ENCODE measurements at regions not wholly inside any gene's neighbourhood (a gene's known extent, or its start where the extent isn't known, plus 50 kb on each side); places are given as distances from the start of the nearest gene placed in this dataset.

DNA sequence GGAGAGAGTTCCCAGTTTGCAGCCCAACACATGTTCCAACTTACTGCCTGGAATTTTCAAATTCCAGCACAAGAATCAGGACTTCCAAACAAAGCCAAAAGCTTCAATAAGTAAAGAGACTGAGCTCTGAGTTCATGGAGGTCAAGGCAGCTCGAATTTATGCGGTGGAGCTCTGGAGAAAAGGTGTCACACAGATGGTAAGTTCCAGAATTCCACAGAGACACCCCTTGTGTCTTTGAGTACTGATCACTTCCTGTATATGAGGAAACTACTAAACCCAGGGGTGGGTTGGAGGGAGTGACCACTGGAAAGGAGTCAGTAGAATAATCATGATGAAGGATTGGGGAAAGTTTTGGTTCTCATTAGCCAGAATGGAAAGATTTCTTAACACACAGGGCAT is 118.5 kb upstream of the GUCY1A1 start:
- no peak overlapping the region for H3K27ac ChIP-seq
- TF ChIP-seq ZFX (IDR thresholded peaks at IDR 0.05) = no peak
- TF ChIP-seq CTCF (conservative IDR thresholded peaks at IDR 0.05) = no peak

- TF ChIP-seq ZFX (IDR thresholded peaks at IDR 0.05) (no peak), CTCF (conservative IDR thresholded peaks at IDR 0.05) (no peak)
- H3K27ac ChIP-seq = no peak overlapping the region
Observed at GRCh38 chr4:155546451-155546850, 120.2 kb upstream of the GUCY1A1 start.

GRCh38 chr4:155545456-155545855 is 121.2 kb upstream of the GUCY1A1 start:
- TF ChIP-seq ZFX (IDR thresholded peaks at IDR 0.05) (no peak), CTCF (conservative IDR thresholded peaks at IDR 0.05) (no peak)
- no peak overlapping the region for H3K27ac ChIP-seq

GRCh38 chr4:155544547-155544946 is 122.1 kb upstream of the GUCY1A1 start:
- H3K27ac ChIP-seq = no peak overlapping the region
- TF ChIP-seq ZFX (IDR thresholded peaks at IDR 0.05) (no peak), CTCF (conservative IDR thresholded peaks at IDR 0.05) (no peak)

DNA sequence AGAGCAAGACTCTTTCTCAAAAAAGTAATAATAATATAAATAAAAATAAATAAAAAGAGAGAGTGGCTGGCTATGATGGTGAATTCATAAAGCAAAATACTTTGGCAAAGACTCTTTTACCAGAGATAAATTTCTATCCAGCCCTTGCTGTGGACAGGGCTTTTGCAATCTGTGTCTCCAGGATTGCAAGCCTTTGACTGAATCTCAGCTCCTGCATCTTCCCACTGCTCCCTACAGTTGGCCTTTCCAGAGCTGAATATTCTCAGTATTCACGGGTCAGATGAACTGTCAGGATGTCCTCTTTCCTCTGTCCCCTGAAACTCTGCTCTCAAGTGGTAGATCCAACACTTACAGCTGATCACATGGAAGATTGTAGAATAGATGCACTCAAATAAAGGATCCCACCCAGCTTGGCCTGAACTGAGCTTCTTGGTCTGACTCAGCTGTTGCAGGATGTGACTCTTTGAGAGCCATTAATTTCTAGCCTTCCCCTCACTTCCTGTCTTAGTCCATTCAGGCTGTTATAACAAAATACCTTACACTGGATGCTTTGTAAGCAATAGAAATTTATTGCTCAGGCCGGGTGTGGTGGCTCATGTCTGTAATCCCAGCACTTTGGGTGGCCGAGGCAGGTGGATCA is 123.4 kb upstream of the GUCY1A1 start:
- TF ChIP-seq ZFX (IDR thresholded peaks at IDR 0.05) (no peak), CTCF (conservative IDR thresholded peaks at IDR 0.05) (no peak)
- no peak overlapping the region for H3K27ac ChIP-seq

DNA sequence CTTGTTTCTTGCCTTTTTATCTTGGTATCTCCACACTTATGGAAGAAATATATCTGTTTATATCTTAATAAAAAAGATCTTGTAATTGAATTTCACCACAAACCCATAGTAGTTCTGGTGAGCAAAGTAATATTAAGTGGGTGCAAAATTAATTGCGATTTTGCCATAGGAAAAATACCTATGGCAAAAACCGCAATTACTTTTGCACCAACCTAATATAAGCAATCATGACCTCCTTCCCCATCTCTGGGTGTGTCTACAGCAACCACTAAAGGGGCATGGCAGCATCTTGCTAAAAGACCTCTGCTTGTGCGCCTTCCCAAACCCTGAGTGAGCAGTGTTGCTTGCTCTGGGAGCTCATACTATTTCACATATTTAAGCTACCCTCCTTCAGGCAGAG is 124.2 kb upstream of the GUCY1A1 start:
- TF ChIP-seq CTCF (conservative IDR thresholded peaks at IDR 0.05) = no peak
- TF ChIP-seq ZFX (IDR thresholded peaks at IDR 0.05) = no peak
- no peak overlapping the region for H3K27ac ChIP-seq

- no peak overlapping the region for H3K27ac ChIP-seq
Observed at GRCh38 chr4:155541716-155542115, 124.9 kb upstream of the GUCY1A1 start.

More at GRCh38 chr4:155541716-155542115, 124.9 kb upstream of the GUCY1A1 start:
- TF ChIP-seq ZFX (IDR thresholded peaks at IDR 0.05) = no peak
- TF ChIP-seq CTCF (conservative IDR thresholded peaks at IDR 0.05) = no peak

All from C4-2B (cell line).